ENCODE measurements at regions not wholly inside any gene's neighbourhood (a gene's known extent, or its start where the extent isn't known, plus 50 kb on each side); places are given as distances from the start of the nearest gene placed in this dataset.

GRCh38 chr6:122059918-122060317 is 339.5 kb upstream of the HSF2 start:
- Histone ChIP-seq H3K4me1 (ENCODE audit: insufficient read depth, low read length) (peaks cover 7% of the 10 kb centered on the region), H3K36me3 (ENCODE audit: insufficient read depth, low read length) (no peaks in the 10 kb centered on the region), H3K27me3 (ENCODE audit: control insufficient read depth in 1 of 2, insufficient read depth in 2 of 2, low read length in 2 of 2) (no peaks in the 10 kb centered on the region), H3K4me3 (ENCODE audit: low read depth in 1 of 2, low read length in 2 of 2) (no peak overlapping the region), H3K27ac (ENCODE audit: low read depth, low read length) (no peak overlapping the region), H3K9ac (ENCODE audit: low read length) (no peak overlapping the region), H3K9me3 (ENCODE audit: low read length) (no peaks in the 10 kb centered on the region)

GRCh38 chr6:122061855-122062254 is 337.6 kb upstream of the HSF2 start:
- Histone ChIP-seq H3K27ac (ENCODE audit: low read depth, low read length) (no peak overlapping the region), H3K9me3 (ENCODE audit: low read length) (no peaks in the 10 kb centered on the region), H3K36me3 (ENCODE audit: insufficient read depth, low read length) (no peaks in the 10 kb centered on the region), H3K27me3 (ENCODE audit: control insufficient read depth in 1 of 2, insufficient read depth in 2 of 2, low read length in 2 of 2) (no peaks in the 10 kb centered on the region), H3K9ac (ENCODE audit: low read length) (no peak overlapping the region), H3K4me3 (ENCODE audit: low read depth in 1 of 2, low read length in 2 of 2) (no peak overlapping the region), H3K4me1 (ENCODE audit: insufficient read depth, low read length) (peaks cover 7% of the 10 kb centered on the region)

GRCh38 chr6:122063076-122063475 is 336.4 kb upstream of the HSF2 start:
- Histone ChIP-seq H3K9me3 (ENCODE audit: low read length) (no peaks in the 10 kb centered on the region), H3K27me3 (ENCODE audit: control insufficient read depth in 1 of 2, insufficient read depth in 2 of 2, low read length in 2 of 2) (no peaks in the 10 kb centered on the region), H3K36me3 (ENCODE audit: insufficient read depth, low read length) (no peaks in the 10 kb centered on the region), H3K9ac (ENCODE audit: low read length) (no peak overlapping the region), H3K4me1 (ENCODE audit: insufficient read depth, low read length) (peaks cover 7% of the 10 kb centered on the region), H3K4me3 (ENCODE audit: low read depth in 1 of 2, low read length in 2 of 2) (no peak overlapping the region), H3K27ac (ENCODE audit: low read depth, low read length) (no peak overlapping the region)

- H3K27ac ChIP-seq (ENCODE audit: low read depth, low read length): no peak overlapping the region
These were observed 335.7 kb upstream of the HSF2 start for GRCh38 chr6:122063761-122064160.

GRCh38 chr6:122066200-122066599 is 333.3 kb upstream of the HSF2 start:
- H3K27me3 ChIP-seq (ENCODE audit: control insufficient read depth in 1 of 2, insufficient read depth in 2 of 2, low read length in 2 of 2): no peaks in the 10 kb centered on the region
- H3K9ac ChIP-seq (ENCODE audit: low read length): no peak overlapping the region
- H3K4me3 ChIP-seq (ENCODE audit: low read depth in 1 of 2, low read length in 2 of 2): no peak overlapping the region
- H3K4me1 ChIP-seq (ENCODE audit: insufficient read depth, low read length): no peaks in the 10 kb centered on the region
- no peaks in the 10 kb centered on the region for H3K36me3 ChIP-seq (ENCODE audit: insufficient read depth, low read length)
- H3K9me3 ChIP-seq (ENCODE audit: low read length): no peaks in the 10 kb centered on the region
- no peak overlapping the region for H3K27ac ChIP-seq (ENCODE audit: low read depth, low read length)

More at GRCh38 chr6:122063761-122064160, 335.7 kb upstream of the HSF2 start:
- H3K27me3 ChIP-seq (ENCODE audit: control insufficient read depth in 1 of 2, insufficient read depth in 2 of 2, low read length in 2 of 2): no peaks in the 10 kb centered on the region
- H3K9me3 ChIP-seq (ENCODE audit: low read length): no peaks in the 10 kb centered on the region
- no peak overlapping the region for H3K9ac ChIP-seq (ENCODE audit: low read length)
- no peaks in the 10 kb centered on the region for H3K36me3 ChIP-seq (ENCODE audit: insufficient read depth, low read length)
- no peak overlapping the region for H3K4me3 ChIP-seq (ENCODE audit: low read depth in 1 of 2, low read length in 2 of 2)
- H3K4me1 ChIP-seq (ENCODE audit: insufficient read depth, low read length): peaks cover 7% of the 10 kb centered on the region

- Histone ChIP-seq H3K4me1 (ENCODE audit: insufficient read depth, low read length) (no peaks in the 10 kb centered on the region), H3K9ac (ENCODE audit: low read length) (no peak overlapping the region), H3K27me3 (ENCODE audit: control insufficient read depth in 1 of 2, insufficient read depth in 2 of 2, low read length in 2 of 2) (no peaks in the 10 kb centered on the region), H3K36me3 (ENCODE audit: insufficient read depth, low read length) (no peaks in the 10 kb centered on the region), H3K9me3 (ENCODE audit: low read length) (no peaks in the 10 kb centered on the region), H3K27ac (ENCODE audit: low read depth, low read length) (no peak overlapping the region), H3K4me3 (ENCODE audit: low read depth in 1 of 2, low read length in 2 of 2) (no peak overlapping the region)
These were observed 331.1 kb upstream of the HSF2 start for GRCh38 chr6:122068291-122068769.

GRCh38 chr6:122069932-122070331 is 329.5 kb upstream of the HSF2 start:
- Histone ChIP-seq H3K4me1 (ENCODE audit: insufficient read depth, low read length) (no peaks in the 10 kb centered on the region), H3K27me3 (ENCODE audit: control insufficient read depth in 1 of 2, insufficient read depth in 2 of 2, low read length in 2 of 2) (no peaks in the 10 kb centered on the region), H3K4me3 (ENCODE audit: low read depth in 1 of 2, low read length in 2 of 2) (no peak overlapping the region), H3K9me3 (ENCODE audit: low read length) (no peaks in the 10 kb centered on the region), H3K27ac (ENCODE audit: low read depth, low read length) (no peak overlapping the region), H3K36me3 (ENCODE audit: insufficient read depth, low read length) (no peaks in the 10 kb centered on the region), H3K9ac (ENCODE audit: low read length) (no peak overlapping the region)

GRCh38 chr6:122072014-122072647 is 327.3 kb upstream of the HSF2 start:
- Histone ChIP-seq H3K9me3 (ENCODE audit: low read length) (no peaks in the 10 kb centered on the region), H3K4me3 (ENCODE audit: low read depth in 1 of 2, low read length in 2 of 2) (no peak overlapping the region), H3K9ac (ENCODE audit: low read length) (no peak overlapping the region), H3K27me3 (ENCODE audit: control insufficient read depth in 1 of 2, insufficient read depth in 2 of 2, low read length in 2 of 2) (no peaks in the 10 kb centered on the region), H3K27ac (ENCODE audit: low read depth, low read length) (no peak overlapping the region), H3K4me1 (ENCODE audit: insufficient read depth, low read length) (no peaks in the 10 kb centered on the region), H3K36me3 (ENCODE audit: insufficient read depth, low read length) (no peaks in the 10 kb centered on the region)

GRCh38 chr6:122075084-122075838 is 324.2 kb upstream of the HSF2 start:
- H3K36me3 ChIP-seq (ENCODE audit: insufficient read depth, low read length): no peaks in the 10 kb centered on the region
- no peak overlapping the region for H3K9ac ChIP-seq (ENCODE audit: low read length)
- H3K27ac ChIP-seq (ENCODE audit: low read depth, low read length): no peak overlapping the region
- H3K4me1 ChIP-seq (ENCODE audit: insufficient read depth, low read length): no peaks in the 10 kb centered on the region
- no peak overlapping the region for H3K4me3 ChIP-seq (ENCODE audit: low read depth in 1 of 2, low read length in 2 of 2)
- H3K27me3 ChIP-seq (ENCODE audit: control insufficient read depth in 1 of 2, insufficient read depth in 2 of 2, low read length in 2 of 2): no peaks in the 10 kb centered on the region
- no peaks in the 10 kb centered on the region for H3K9me3 ChIP-seq (ENCODE audit: low read length)

GRCh38 chr6:122075917-122076316 is 323.5 kb upstream of the HSF2 start:
- Histone ChIP-seq H3K27me3 (ENCODE audit: control insufficient read depth in 1 of 2, insufficient read depth in 2 of 2, low read length in 2 of 2) (no peaks in the 10 kb centered on the region), H3K9me3 (ENCODE audit: low read length) (no peaks in the 10 kb centered on the region), H3K36me3 (ENCODE audit: insufficient read depth, low read length) (no peaks in the 10 kb centered on the region), H3K4me1 (ENCODE audit: insufficient read depth, low read length) (no peaks in the 10 kb centered on the region), H3K27ac (ENCODE audit: low read depth, low read length) (no peak overlapping the region), H3K4me3 (ENCODE audit: low read depth in 1 of 2, low read length in 2 of 2) (no peak overlapping the region), H3K9ac (ENCODE audit: low read length) (no peak overlapping the region)

- Histone ChIP-seq H3K4me1 (ENCODE audit: insufficient read depth, low read length) (no peaks in the 10 kb centered on the region), H3K36me3 (ENCODE audit: insufficient read depth, low read length) (no peaks in the 10 kb centered on the region), H3K27ac (ENCODE audit: low read depth, low read length) (no peak overlapping the region), H3K9me3 (ENCODE audit: low read length) (no peaks in the 10 kb centered on the region), H3K4me3 (ENCODE audit: low read depth in 1 of 2, low read length in 2 of 2) (no peak overlapping the region), H3K9ac (ENCODE audit: low read length) (no peak overlapping the region), H3K27me3 (ENCODE audit: control insufficient read depth in 1 of 2, insufficient read depth in 2 of 2, low read length in 2 of 2) (no peaks in the 10 kb centered on the region)
These were observed 321.8 kb upstream of the HSF2 start for GRCh38 chr6:122077603-122078002.

GRCh38 chr6:122078481-122078880 is 321.0 kb upstream of the HSF2 start:
- Histone ChIP-seq H3K4me3 (ENCODE audit: low read depth in 1 of 2, low read length in 2 of 2) (no peak overlapping the region), H3K4me1 (ENCODE audit: insufficient read depth, low read length) (no peaks in the 10 kb centered on the region), H3K9me3 (ENCODE audit: low read length) (no peaks in the 10 kb centered on the region), H3K27ac (ENCODE audit: low read depth, low read length) (no peak overlapping the region), H3K9ac (ENCODE audit: low read length) (no peak overlapping the region), H3K36me3 (ENCODE audit: insufficient read depth, low read length) (no peaks in the 10 kb centered on the region), H3K27me3 (ENCODE audit: control insufficient read depth in 1 of 2, insufficient read depth in 2 of 2, low read length in 2 of 2) (no peaks in the 10 kb centered on the region)

Data from muscle layer of colon (tissue), 2 donors.